HFF-Myc (cell line): ENCODE measurements at regions not wholly inside any gene's neighbourhood (a gene's known extent, or its start where the extent isn't known, plus 50 kb on each side); places are given as distances from the start of the nearest gene placed in this dataset.
A peak's percentile ranks its signal among the peaks of the same experiment; 100 is the strongest.

Source experiments
- DNase-seq: peaks from one replicate; pipeline ENCODE4 v3.0.0-alpha.2; 2011; ENCODE audit warnings: low read depth; ENCODE audit errors: extremely low read depth
- H3K4me3 ChIP-seq: replicated peaks from 2 replicates; pipeline ENCODE4 v1.5.1; 2011; ENCODE audit warnings: low read depth, mild to moderate bottlenecking, control low read depth, low read length
- CTCF ChIP-seq: IDR thresholded peaks from 2 replicates; pipeline ENCODE4 v1.5.1; 2012; ENCODE audit warnings: mild to moderate bottlenecking, low read depth, low read length, control low read depth; ENCODE audit errors: missing control alignments

GRCh38 chr16:55051571-55052347, 121.1 kb downstream of the IRX5 start:
- DNase-seq: no peak
- TF ChIP-seq CTCF: no peak
- no peak overlapping the region for H3K4me3 ChIP-seq

GRCh38 chr16:55052348-55052734, 121.7 kb downstream of the IRX5 start:
- no peak for TF ChIP-seq CTCF
- H3K4me3 ChIP-seq: no peak overlapping the region
- DNase-seq: no peak

- no peak for TF ChIP-seq CTCF
- no peak overlapping the region for H3K4me3 ChIP-seq
- no peak for DNase-seq
These were observed 122.2 kb downstream of the IRX5 start for GRCh38 chr16:55052741-55053415.

GRCh38 chr16:55055262-55055661, 124.6 kb downstream of the IRX5 start:
- TF ChIP-seq CTCF: no peak
- no peak for DNase-seq
- H3K4me3 ChIP-seq: no peak overlapping the region

- TF ChIP-seq CTCF: no peak
- H3K4me3 ChIP-seq: peak overlapping the region; percentile 21
- DNase-seq: no peak
These were observed 126.1 kb downstream of the IRX5 start for GRCh38 chr16:55056585-55057401.

GRCh38 chr16:55057866-55058265, 127.2 kb downstream of the IRX5 start:
- no peak for DNase-seq
- no peak for TF ChIP-seq CTCF
- no peak overlapping the region for H3K4me3 ChIP-seq
